NCI-H187 (cell line): ENCODE measurements at regions not wholly inside any gene's neighbourhood (a gene's known extent, or its start where the extent isn't known, plus 50 kb on each side); places are given as distances from the start of the nearest gene placed in this dataset.
"Not testable (repeated sequence)": the region's sequence is repeated elsewhere in the genome, so short reads cannot be mapped to it uniquely, and the experiment has no call there.

Experiments used
- DNase-seq, 2 experiments: peaks; one replicate each; lab custom pipeline; 2025; lab: John Stamatoyannopoulos, UW

DNA sequence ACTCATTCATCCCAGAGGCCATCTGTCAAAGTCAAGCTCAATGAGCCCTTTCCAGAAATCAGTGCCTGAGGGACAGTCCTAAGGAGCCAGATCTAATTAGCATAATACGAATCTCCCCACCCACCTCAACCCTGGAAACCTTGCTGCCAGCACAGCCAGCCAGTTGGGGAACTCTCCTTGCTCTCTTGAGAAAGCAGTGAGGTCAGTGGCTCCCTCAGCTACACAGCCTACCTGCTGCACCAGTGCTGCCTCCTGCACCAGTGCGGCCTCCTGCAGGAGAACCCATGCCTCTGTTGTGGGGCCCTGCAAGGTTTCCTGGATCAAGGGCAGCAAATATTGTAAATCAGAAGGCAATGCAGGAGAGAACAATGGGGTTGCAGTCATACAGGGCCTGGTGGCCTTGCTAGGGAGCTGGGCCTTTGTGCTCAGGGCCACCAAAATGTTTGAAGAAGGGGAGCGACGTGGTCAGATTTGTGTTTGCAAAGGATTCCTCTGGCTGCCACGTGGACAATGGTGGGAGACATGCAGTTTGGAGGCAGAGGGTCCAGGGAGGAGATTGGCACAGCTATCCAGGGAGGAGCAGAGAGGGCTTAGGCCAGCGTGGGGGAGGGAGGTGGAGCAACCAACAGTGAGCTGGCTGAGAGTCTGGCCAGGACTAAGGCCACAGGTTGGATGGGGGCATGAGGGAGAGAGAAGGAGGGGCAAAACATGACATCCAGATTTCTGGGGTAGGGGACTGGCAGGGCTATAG, 124.3 kb upstream of the MAMLD1 start:
- no peak for DNase-seq

DNA sequence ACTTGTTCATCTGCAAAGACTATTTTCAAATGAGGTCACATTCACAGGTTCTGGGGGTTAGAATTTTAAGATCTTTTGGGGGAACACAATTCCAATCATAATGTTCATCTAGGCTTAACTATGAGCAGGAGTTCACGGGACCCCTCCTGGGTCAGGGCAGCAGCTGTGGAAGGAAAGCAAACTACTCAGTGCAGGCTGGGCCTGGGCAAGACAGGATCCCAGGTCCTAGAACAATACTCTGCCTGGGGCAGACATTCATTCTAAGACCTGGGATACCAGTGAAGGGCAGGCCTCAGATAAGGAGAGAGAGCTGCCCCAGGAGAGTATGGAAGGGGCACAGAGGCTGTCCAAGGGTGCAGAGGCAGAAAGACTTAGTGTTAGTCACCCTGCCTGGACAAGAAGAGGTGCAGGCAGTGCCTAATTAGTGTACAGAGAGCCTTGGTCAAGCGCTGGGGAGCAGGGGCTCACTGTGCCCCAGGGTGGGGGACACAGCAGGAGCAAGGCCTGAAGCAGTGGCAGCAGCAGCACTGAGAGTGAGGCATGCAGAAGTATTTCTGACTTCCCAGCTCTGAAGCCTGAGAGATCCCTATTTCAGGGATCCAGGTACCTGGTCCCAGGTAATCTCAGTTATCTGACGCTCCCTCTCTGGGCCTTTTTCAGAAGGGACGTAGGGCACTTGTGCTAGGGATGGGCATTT, 123.0 kb upstream of the MAMLD1 start:
- no peak for DNase-seq

DNA sequence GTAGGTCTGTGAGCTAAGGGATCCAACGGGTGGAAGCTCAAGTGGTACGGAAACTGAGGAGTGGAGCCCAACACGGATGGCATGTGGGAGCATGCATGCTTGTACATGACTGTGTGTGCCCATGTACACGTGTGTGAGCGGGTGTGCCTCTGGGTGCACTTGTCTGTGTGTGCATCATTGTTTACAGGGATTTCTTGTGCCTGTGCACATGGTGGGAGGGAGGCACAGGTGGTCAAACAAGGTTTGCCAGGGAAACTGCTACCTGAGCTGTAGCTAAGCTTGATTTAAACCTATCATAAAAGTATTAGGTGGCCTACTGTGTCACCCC, 122.5 kb upstream of the MAMLD1 start:
- no peak for DNase-seq

DNA sequence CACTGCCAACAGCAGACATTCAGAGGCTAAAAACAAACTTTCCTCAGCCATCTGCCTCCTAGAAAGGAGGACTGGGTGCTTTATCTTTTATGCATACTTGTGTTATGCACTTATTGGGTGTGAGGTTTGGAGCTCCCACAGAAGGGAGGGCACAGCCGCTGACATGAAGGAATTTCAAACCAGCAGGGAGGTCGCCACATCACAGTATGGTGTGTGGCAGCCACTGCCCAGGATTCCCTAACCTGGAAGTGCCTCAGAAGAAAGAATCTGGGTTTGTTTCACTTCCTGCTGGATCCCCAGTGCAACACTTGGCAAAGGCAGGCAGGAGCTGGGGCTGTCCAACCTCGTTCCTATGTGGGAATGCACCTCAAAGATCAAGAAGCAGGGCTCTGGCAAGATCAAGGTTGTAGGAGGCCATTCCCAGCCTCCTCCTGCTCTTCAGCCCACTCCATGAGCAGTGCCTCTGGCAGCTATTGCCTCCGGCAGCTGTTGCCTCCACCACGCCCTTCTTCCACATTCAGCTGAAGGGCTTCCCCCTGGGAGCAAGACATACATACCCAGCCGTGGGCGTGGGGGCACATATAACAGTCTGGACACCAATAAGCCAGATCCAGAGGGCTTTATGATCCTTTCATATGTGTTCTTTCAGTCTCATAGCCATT, 109.0 kb upstream of the MAMLD1 start:
- no peak for DNase-seq

DNA sequence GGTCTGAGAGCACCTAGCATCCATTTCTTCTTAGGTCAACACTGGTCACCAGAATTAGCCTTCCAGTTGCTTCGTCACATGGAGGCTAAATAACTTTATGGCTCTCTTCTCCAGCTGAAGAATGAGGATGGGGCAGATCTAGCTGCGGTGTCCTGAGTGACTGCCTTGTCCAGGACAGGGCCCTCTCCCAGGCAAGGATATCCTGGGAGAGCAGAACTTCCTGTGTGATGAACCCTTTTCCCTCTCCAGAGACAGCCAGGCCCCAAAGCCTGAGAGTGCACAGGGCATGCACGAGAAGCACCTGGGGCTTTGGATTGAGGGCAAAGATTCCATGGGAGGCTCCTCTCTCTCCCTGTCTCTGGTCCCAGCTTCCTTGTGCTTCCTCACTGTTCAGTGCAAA, 108.2 kb upstream of the MAMLD1 start:
- DNase-seq, result no peak

DNA sequence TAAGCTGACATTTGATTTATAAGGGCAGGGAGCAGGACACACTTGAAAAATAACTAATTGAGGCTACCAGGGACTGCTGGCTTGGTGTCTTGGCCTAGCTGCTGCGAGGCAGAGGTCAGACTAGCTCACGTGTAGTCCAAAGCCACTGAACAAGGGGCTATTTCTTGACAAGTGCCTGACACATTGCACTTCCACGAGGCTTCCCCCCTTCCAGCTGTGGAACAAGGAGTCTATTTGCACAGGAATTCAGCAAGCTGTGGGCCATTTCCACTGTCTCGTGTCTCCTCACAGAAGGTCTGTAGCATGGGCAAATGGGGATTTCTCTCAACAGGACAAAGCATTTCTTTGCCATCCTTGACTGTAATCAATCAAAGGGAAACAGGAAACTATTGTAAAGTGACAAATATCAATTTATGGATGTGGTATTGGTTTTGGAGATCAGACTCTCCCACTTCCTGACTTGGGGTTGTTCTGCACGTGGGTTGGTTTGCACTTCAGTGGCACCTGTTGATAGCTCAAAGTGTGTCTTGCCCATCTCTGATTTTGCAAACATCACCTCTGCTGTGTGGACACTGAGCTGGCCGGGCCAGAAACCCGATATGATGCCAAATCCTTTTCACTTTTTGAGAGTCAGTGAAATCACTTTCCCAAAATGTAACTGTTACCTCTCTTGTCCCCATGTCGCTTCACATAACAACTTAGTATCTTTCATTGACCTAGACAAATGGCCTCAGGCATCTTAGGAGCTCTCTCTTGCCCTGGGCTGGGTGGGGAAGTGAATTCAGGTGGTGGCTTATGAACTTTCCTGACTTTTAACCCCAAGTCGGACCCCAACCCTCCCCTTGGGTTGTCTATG, 107.4 kb upstream of the MAMLD1 start:
- no peak for DNase-seq

DNA sequence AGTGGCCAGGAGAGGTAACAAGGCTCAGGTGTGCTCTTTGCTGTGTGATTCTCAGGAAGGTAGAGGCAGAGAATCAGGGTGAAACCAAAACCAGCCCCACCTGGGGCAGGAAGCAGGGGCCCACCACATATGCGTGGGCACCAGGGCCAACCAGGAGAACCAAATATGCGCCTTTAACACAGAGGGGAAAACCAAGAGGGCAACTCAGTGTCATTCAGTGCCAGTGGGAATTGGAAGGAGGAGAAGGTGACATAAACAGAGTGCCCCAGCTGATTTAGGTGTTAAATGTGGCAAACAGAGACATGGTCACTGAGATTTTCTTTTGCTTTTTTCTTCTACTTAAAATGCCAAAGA, 106.8 kb upstream of the MAMLD1 start:
- no peak for DNase-seq

DNA sequence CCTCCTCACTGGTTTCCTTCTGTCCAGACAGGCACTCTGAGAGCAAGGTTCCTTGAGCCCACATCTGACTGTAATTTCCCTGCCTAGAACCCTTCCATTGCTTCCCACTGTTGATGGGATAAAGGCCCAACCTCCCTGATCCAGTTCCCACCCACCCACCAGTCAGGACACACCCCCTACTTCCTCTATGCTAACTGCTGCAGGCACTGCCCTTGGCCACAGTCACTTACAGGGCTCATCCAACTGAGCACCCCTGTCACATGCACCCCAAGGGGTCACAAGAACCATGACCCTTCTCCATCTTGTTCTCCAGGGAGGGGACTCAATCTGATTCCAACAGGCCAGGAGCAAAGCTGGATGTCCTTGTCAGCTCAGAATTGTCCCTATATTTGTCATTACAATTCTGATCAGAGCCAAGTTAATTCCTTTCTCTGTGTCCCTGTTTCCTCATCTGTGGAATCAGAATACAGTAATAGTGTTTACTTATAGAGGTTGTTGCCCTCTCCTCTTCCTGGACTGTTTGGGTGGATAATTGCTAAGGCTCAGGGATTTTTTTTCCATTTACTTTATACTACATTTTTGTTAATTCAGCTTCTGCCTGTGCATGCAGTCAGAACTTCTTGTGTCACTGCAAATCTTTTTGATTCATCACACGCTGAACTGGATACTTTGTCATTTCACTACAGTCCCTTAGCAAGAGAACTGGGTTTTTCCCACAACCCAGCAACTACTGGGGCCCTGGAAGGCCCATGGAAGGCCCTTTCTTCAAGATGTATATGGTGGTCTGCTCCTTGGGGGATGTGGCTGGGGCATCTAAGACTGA, 105.6 kb upstream of the MAMLD1 start:
- no peak for DNase-seq

DNA sequence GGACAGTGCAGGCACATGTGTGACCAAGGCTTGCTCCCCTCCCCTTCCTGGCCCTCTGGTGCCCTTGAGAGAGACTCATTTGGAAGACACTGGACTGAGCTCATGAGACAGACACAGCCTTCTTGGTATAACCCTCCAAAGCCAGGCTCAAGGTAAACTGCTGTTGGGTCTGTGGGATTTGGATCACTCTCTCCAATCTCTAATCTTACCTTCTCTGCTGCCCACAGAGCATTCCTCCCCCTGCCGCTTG, 105.0 kb upstream of the MAMLD1 start:
- no peak for DNase-seq

DNA sequence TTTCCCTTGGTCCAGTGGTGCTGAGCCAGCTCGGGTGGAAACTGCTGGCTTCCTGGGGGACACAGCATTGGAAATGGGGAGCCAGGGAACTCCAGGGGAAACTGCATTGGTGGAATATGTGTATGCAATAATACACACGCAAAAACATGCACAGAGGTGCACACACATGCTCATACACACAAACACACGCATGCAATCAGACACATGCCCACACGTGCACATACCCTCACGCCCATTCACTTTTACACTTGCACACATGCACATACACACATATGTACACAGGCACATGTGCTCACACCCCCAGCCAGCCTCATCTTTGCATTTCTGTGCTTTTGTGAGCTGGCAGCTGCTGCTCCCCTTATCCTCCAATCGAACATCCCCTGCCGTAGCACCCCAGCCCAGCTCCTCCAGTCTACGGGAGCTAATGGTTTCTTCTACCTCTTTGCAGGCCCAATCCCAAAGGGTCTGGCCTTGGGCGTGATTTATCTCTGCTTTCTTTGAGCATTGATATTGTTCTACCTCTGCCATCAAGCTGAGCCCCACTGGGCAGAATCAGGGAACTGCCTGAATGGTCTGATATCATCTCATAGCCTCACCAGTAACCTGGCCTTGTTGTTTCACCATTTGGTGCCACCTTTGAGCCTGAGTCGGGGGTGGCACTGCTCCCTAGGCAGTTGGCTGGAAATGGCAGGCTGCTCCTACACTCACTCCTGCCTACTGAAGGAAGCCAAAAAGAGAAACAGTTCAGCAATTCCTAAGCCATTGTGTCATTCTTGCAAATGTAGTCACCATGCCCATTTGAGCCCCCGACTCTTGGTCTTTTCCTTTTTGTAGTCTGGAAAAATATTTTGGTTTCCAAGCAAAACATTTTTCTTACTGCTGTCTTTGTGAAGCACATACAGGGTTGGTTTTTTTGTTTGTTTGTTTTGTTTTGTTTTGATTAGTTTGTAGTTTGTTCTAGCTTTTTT, 104.4 kb upstream of the MAMLD1 start:
- no peak for DNase-seq

DNA sequence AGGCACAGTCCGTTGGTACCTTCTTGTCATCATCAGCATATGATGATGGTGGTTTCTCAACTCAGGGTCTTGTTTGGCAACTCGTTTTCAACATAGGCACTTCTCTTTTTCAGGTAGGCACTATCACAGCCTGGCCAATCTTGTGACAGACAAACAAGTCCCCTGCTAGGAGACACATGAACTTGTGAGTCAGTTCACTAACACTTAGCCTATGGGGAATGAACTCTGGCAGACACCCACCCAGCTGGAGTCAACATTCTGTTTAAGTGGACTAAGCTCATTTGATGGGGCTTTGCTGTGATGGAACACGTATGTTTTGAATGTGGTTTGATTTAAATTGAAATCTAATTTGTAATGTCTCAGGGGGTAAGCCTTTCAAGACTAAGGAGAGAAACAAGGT, 100.7 kb upstream of the MAMLD1 start:
- DNase-seq, result no peak

DNA sequence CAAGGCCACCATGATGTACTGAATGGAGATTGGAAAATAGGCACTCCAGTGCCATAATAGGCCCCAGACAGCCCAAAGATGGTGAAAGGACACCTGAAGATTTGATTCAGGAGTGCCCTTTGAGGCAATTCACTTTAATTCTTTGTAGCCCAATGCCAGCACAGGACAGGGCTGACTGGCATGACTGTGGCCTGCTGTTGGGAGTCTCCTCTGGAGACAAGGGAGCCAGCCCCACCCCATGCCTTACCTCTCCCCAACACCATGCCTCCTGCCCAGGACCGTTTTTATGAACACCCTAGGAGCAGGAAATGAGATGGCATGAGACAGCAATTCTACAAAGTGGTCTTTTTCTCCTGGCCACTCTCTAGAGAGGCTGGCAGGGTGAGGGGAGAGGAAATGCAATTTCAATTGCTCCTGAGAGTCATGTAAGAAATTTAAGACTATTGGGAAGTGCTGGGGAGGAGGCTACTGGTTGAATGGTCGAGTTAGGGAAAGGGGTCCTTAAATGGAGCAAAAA, 94.2 kb upstream of the MAMLD1 start:
- no peak for DNase-seq

DNA sequence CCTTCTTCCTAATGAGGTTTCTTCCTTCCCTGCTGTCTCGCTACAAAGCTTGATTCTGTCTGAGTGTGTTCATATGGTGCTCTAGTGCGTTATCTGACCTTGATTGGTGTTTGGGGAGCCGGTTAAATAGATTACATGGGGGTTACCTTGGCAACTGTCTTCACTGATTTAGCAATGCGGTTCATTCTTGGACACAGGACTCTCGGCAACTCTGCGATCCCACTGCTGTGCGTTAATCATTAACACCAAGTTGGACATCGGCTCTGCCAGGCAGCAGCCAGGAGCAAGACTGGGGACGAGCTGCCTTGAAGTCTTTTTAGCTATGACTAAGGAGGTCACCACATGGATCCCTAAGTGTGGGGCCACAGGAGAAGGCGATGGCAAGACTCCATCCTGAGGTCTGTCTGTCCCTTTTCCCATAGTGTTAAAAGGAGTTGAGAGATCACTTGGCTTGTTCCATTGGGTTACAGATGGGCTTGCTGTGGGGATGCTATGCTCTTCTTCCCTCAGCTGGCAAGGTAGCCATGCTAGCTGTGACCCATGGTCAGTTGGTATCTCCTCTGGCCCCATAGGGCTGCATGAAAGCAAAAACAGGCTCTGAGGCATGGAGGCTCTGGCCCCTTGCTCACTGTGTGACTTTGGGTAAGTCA, 93.4 kb upstream of the MAMLD1 start:
- DNase-seq, result no peak

DNA sequence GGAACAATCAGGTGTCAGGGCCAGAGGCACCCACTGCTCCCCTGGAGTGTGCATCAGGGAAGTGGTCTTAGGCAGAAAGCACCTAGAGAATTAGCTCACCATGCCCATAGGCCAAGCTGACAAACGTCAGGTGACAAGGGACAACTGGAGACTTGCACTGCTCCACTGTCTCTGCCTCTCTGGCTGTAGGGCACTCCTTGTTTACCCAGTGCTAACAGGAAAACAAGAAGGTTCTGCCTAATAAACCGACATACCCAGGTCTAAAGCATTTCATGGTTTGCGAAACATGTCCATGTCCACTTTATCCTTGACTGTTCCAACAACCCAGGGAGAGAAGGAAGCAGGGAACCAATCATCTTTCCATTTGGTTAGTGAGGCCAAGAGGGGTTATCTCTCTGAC, 92.5 kb upstream of the MAMLD1 start:
- DNase-seq, result no peak

DNA sequence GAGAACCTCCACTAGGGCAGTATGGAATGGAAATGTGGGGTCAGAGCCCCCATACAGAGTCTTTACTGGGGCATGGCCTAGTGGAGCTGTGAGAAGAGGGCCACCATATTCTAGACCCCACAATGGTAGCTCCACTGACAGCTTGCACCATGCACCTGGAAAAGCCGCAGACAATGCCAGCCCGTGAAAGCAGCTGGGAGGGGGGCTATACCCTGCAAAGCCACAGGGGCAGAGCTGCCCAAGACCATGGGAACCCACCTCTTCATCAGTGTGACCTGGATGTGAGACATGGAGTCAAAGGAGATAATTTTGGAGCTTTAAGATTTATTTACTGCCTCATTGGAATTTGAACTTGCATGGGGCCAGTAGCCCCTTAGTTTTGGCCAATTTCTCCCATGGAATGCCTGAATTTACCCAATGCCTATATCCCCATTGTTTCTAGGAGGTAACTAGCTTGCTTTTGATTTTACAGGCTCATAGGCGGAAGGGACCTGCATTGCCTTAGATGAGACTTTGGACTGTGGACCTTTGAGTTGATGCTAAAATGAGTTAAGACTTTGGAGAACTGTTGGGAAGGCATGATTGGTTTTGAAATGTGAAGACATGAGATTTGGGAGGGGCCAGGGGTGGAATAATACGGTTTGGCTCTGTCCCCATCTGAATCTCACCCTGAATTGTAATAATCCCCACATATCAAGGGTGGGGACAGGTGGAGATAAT, 89.4 kb upstream of the MAMLD1 start:
- not testable (repeated sequence) for DNase-seq

DNA sequence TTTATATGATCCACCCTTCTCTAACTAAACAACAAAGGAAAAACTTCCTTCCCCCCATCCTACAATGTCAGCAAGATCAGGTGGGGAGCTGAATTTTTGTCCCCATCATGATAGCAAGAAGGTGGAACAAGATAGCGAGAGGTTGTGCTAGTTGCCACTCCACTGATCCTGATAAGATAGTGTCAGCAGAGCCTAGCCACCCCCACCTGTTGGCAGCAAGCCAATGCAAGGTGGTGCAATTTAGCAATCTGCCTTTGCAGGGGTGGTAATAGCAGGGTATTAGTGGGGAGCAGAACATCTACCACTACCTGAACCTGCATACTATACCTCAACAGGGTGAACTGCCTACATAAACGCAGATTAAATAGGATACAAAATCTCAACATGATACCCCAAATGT, 80.2 kb upstream of the MAMLD1 start:
- DNase-seq, result no peak

DNA sequence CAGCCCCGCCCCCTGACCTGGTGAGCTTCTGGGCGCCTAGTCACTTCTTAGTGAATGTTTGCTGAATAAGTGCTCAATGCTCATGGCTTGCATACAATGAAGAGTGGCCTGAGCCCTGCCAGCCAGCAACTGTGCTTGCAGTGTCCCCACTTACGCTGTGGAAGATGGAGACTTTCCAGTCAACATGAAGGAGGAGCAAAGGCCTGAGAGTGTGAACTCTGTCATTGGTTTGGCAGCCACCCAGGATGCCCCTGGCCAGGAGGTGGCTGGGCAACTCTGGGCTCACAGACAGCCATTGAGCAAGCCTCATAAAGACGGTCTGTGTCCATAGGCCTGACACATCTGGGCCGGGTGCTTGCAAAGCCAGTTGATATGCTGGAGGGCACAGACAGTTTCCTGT, 72.1 kb upstream of the MAMLD1 start:
- no peak for DNase-seq

DNA sequence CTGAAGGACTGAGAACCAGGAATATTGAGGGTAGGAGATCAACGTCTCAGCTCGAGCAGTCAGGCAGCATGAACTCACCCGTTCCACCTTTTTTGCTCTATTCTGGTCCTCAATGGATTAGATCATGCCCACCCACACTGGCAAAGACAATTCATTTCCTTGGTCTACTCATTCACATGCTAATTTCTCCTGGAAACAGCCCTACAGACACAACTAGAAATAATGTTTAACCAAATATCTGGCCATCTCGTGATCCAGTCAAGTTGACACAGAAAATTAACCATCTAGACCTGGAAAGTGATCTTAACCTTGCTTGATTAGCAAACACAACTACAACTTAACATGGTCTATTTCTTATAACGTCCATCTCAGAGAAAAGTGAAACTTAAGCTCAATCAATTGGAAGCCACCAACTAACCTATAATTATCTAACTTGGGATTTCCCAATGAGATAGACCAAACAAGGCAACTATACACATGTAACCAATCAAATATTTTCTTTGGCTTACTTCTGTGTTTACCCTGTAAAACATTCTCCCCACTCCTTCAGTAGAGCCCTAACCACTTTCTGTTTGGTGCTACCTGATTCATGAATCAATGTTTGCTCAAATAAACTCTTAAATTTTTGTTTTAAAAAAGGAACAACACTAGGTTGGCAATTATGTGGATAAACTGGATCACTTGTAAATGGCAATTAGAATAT, 69.7 kb upstream of the MAMLD1 start:
- no peak for DNase-seq
